ENCODE measurements at regions not wholly inside any gene's neighbourhood (a gene's known extent, or its start where the extent isn't known, plus 50 kb on each side); places are given as distances from the start of the nearest gene placed in this dataset.

GRCh38 chr16:87127061-87127765, 190.0 kb downstream of the C16orf95 start:
- peak; percentile 7 for TF ChIP-seq CTCF (IDR thresholded peaks at IDR 0.05; ENCODE audit: poor library complexity)
- no peak for TF ChIP-seq EZH2 (IDR thresholded peaks at IDR 0.05; ENCODE audit: borderline replicate concordance)
- no peak for TF ChIP-seq EZH2phosphoT487 (IDR thresholded peaks at IDR 0.05; ENCODE audit: low read depth, severe bottlenecking, unreplicated experiment)

All from hepatocyte (in vitro differentiated cells).